ENCODE measurements at regions not wholly inside any gene's neighbourhood (a gene's known extent, or its start where the extent isn't known, plus 50 kb on each side); places are given as distances from the start of the nearest gene placed in this dataset.
A peak's percentile ranks its signal among the peaks of the same experiment; 100 is the strongest.
"Not testable (repeated sequence)": the region's sequence is repeated elsewhere in the genome, so short reads cannot be mapped to it uniquely, and the experiment has no call there.

- DNase-seq, result no peak
These were observed 464.5 kb downstream of the CSNK1G3 start for GRCh38 chr5:123976379-123977033.

DNA sequence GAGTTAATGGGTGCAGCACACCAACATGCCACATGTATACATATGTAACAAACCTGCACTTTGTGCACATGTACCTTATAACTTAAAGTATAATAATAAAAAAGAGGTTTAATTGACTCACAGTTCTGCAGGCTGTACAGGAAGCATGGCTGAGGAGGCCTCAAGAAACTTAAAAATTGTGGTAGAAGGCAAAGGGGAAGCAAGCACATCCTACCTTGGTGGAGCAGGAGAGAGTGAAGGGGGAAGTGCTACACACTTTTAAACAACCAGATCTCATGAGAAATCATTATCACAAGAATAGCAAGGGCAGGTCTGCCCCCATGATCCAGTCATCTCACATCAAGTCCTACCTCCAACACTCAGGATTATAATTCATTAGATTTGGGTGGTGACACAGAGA lies 463.5 kb downstream of the CSNK1G3 start:
- DNase-seq, result not testable (repeated sequence)

- DNase-seq, result no peak
These were observed 454.8 kb downstream of the CSNK1G3 start for GRCh38 chr5:123966781-123967180.

- no peak for DNase-seq
These were observed 453.6 kb downstream of the CSNK1G3 start for GRCh38 chr5:123965626-123966025.

DNA sequence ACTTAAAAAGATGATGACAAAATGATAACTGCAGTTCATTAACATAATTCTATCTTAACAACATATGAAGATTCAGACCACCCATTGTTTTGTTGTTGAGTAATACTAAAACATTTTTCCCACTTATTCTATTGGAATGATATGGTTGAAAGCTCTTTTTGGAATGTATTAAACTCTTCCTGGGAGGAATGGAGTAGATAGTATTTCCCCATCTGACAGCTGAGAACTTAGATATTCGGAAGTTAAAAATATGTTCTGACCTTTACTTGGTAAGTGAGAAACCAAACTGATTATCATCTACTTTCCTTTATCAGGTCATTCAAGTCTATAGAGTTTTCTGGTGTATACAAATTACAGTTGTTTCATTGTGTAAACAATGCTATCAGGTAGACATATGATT lies 452.9 kb downstream of the CSNK1G3 start:
- DNase-seq, result no peak

DNA sequence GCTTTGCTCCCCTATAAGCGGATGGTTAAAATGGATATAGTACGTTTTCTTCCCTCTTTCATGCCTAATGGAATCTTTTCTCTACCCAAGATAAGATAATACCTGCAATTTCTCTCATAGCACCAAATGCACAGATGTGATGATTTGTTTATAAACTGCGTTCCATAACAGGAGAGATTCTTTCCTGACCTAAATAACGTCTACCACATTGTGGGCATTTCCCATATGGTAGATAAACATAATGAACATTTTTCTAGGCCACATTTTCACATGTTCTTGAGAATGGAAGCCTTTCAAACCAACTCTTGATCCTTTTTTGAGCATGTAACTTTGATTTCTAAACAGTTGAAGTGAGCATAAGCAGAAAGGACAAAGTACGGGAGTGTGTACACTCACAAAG lies 448.5 kb downstream of the CSNK1G3 start:
- no peak for DNase-seq

- DNase-seq, result no peak
These were observed 439.6 kb downstream of the CSNK1G3 start for GRCh38 chr5:123951582-123951977.

GRCh38 chr5:123950701-123951581 lies 439.0 kb downstream of the CSNK1G3 start:
- DNase-seq, result no peak

DNA sequence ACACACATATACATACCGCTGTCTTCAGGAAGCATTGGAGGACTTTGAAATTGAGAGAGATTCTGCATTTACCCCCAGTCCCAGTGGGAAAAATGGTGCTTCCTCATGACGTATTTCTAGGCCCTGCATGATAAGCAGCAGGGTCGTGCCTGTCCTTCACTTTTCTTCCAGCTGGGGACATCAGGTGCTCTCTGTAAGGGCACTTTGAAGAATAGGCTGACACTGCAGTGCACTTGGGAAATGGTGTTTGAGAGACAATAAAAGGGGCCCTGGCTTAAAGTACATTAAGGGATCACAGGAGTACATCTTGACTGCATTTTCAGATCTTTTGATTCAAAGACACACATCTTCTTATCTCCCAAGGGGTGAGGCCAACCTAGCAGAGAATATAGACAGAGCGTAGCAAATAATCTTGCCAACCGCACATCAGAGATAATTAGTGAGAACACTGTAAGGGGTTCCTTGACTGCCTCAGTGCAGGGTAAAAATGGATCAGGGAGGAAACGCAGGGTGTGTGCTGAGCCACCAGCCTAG lies 437.9 kb downstream of the CSNK1G3 start:
- no peak for DNase-seq

- DNase-seq, result no peak
These were observed 437.2 kb downstream of the CSNK1G3 start for GRCh38 chr5:123949043-123949804.

DNA sequence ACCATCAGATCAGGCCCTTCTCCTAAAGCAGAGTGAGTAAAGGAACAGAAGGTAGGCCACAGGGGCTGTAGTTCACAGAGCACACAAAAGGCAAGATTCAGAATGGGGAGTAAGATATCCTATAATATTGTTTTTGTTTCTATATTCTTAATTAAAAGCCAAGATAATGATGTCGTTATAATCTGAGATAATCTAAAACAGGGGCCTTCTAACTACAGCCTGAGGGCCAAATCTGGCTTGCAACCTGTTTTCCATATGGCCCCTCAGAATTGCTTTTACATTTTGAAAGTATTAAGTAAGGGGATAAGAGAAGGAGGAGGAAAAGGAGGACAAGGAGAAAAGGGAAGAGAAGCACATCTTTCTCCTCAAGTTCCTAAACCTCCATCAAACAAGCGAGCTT lies 435.8 kb downstream of the CSNK1G3 start:
- DNase-seq, result no peak

- no peak for DNase-seq
These were observed 433.6 kb downstream of the CSNK1G3 start for GRCh38 chr5:123945548-123945947.

DNA sequence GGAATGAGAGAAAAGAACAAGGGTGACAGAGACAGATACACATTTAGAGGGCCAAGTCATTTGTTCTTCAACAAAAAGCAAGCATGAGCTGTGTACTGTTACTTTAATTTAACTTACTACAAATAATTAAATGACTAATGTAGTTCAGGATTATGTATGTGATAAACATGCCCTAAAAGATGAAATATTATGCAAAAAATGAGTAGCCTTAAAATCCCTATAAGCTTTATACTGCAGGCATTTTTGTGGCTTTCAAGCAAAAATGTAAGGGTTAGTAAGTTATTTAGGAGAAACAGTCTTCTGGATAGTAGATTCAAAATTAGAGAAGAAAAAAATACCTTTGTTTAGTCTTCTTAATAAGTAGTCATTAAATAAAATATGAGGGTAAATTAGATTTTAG lies 431.2 kb downstream of the CSNK1G3 start:
- no peak for DNase-seq

- DNase-seq, result no peak
These were observed 428.4 kb downstream of the CSNK1G3 start for GRCh38 chr5:123940416-123940815.

GRCh38 chr5:123937230-123937629 lies 425.3 kb downstream of the CSNK1G3 start:
- peak; percentile 84 for DNase-seq

- no peak for DNase-seq
These were observed 424.6 kb downstream of the CSNK1G3 start for GRCh38 chr5:123936548-123936947.

GRCh38 chr5:123933812-123934211 lies 421.8 kb downstream of the CSNK1G3 start:
- DNase-seq, result not testable (repeated sequence)

GRCh38 chr5:123929055-123929474 lies 417.1 kb downstream of the CSNK1G3 start:
- no peak for DNase-seq

DNA sequence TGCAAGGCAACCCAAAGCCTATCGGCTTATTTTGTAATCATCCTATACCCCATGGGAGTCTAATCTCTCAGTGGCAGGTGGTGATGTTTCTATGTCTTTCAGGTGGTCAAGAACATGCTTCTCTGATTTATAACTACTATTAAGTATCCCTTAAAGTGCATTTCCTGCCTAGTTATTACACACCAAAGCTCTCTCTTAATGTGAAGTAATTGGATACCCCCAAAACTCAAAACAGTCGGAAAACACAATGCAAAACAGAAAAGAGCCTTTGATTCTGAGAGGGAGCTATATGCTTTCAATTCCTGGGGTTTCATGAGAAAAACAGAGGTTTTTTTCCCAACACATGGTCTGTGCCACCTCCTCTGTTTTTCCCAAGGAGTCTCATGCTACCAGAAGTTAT lies 416.4 kb downstream of the CSNK1G3 start:
- no peak for DNase-seq

GRCh38 chr5:123921193-123921592 lies 409.2 kb downstream of the CSNK1G3 start:
- no peak for DNase-seq

DNA sequence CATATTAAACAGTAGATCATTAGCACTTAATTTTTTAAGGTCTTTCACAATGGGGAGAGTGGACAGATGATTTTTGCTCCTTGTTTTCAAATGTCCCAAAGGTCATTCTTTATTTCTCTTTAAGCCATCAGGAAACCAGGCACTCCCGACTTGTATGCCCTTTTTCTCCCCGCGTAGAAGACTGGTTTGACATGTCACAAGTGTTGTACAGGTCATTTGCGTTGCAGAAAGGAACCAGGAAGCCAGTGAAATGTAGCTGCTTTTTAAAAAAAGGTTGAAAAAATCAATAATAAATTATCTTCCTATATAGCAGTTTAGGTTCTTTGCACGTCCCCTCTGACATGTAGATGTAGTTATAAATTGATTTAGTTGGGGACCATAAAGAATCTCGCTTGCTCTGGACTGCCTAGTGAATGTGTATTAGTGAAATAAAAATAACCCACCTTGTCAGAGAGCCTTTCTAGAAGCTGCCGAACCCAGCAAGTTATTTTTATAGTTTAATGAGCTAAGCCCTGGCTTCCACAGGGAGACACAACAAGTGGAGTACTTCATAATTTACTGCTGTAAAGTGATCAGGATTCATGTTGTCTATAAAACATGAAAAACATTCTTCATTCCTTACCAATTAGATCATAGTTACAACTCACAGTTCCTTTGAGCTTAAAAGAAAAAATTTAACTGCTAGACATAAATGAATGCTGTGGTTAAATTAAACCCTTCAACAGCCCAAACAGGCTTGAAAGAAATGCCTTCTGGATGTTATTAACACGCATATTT lies 404.6 kb downstream of the CSNK1G3 start:
- DNase-seq, result peak; percentile 13

GRCh38 chr5:123914333-123914732 lies 402.4 kb downstream of the CSNK1G3 start:
- no peak for DNase-seq

Data from dermis blood vessel endothelial cell (primary cell).